Activated T-cell treated with anti-CD3 and anti-CD28 coated beads, Interleukin-2, amount 50 U/mL, for 1 hour (primary cell): ENCODE measurements at regions not wholly inside any gene's neighbourhood (a gene's known extent, or its start where the extent isn't known, plus 50 kb on each side); places are given as distances from the start of the nearest gene placed in this dataset.

ENCODE experiments used
- DNase-seq: peaks from one replicate; pipeline ENCODE4 v3.0.0-alpha.2; 2020

DNA sequence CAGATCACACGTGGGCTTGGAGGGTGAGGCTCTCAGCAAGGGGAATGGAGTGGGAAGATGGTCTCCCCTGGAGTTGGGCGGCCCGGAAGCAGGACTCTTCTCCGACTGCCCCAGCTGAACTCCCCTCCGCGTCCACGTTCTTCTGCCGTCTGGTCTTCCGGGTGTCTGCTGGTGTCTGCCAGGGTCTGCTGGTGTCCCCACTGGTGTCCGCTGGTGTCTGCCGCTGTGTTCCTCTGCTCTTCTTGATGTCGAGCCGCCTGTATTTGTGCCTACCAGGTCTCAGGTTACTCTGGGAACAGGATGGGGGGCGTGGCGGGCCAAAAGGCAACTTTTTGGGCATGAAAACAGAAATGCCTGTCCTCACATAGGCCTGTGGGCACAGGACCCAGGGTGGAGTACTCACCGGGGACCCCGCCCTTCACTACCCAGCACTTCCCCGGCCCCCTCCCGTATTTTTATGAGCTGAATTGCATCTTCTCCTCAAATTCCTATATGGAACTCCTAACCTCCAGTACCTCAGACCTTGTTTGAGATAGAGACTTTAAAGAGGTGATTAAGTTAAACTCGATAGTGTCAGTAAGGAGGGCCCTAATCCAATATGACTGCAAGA lies 675.4 kb downstream of the SEMA5A start:
- DNase-seq = no peak

DNA sequence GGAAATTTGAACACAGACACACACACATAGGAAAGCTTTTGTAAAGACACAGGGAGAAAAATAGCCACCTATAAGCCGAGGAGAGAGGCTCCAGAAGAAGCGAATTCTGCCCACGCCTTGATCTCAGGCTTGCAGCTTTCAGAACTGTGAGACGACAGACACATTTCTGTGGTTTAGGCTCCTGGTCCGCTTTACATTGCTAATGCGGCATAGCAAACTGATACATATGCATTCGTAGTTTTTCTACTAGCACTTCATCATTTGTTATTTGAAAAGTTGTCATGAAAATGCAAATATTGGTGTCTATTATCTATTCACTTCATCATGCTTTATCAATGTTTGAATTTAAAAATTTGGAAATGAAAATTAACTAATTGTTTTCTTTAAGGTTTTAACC lies 674.9 kb downstream of the SEMA5A start:
- no peak for DNase-seq

DNA sequence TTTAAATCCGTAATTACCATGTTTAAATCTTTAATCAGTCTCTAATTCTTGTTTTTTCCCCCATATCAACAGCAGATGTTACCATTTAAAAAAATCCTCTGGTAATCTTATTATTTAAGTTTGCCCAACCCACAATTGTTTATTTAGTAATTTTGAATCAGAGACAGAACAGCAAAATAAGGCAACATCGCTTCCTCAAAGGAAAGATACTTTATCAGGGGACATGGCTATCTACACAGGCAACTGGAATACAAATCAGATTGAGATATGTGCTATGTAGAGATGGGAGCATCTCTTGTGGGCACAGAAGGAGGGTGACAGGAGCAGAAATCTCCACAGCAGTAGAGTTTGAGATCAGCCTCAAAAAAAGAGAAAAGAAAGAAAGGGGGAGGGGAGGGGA lies 674.4 kb downstream of the SEMA5A start:
- no peak for DNase-seq

DNA sequence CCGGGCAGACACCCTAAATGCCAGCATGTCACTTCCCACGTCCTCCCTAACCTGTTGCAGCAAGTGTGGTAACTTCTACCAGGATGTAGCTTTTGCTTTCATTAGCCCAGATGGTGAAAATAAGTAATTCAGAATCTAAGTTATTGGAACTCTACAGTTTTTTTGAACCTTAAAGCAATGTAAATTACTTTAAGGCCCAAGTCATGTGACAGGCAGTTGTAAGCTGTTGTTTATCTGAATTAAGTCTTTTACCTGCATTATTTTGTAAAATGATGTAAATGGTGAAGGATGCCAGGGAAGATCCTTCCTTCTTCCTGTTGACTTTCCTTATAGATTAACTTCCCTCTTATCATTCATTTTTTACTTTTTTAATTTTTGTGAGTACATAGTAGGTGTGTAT lies 670.2 kb downstream of the SEMA5A start:
- no peak for DNase-seq

DNA sequence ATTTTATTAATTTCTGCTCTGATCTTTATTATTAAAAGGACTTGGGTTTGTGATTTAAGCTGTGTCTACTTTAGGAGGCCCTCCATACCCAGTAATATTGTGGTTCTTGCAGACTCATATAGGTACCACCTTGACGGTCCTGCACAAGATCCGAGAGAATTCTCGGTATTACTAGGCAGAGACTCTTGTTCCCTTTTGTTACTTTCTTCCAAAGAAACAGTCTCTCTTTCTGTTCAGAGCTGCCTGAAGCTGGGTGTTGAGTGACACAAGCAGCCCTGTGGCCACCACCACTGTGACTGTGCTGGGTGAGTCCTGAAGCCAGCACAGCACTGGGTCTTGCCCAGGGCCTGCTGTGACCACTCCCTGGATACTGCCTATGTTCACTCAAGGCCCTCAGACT lies 666.6 kb downstream of the SEMA5A start:
- no peak for DNase-seq

DNA sequence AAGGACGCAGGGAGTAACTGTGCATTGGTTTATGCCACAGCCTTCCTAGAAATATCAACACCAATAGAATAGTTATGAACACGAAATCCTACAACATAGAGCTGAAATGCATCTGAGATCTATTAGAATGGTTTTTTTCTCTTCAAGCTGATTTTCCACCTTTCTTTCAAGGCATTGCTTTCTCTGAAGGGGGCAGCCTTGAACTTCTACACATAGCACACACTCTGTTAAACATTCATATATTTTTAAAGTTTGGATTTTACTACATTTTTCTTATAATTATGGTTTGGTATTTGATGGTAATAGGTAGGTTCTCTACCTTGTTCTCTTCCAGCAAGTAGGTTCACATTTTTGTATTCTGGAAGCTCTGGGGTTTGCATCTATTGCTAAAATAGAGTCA lies 661.8 kb downstream of the SEMA5A start:
- DNase-seq = no peak

DNA sequence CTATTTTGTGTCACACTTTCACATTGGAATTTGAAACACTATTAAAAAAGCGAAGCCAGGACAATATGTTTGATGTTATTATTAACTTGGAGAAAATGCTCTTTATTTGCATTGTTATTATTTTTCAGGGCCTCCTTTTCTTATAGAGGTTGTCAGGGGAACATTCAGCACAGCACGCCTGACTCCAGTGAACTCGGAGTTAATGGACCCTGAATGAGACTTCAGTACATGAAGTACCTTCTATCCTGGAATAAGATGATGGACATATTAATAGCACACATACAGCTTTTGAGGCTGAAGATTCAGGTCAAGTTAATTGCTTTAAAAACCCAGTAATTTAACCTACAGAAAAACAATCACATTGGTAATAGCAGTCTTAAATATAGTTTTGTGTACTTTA lies 652.9 kb downstream of the SEMA5A start:
- no peak for DNase-seq

DNA sequence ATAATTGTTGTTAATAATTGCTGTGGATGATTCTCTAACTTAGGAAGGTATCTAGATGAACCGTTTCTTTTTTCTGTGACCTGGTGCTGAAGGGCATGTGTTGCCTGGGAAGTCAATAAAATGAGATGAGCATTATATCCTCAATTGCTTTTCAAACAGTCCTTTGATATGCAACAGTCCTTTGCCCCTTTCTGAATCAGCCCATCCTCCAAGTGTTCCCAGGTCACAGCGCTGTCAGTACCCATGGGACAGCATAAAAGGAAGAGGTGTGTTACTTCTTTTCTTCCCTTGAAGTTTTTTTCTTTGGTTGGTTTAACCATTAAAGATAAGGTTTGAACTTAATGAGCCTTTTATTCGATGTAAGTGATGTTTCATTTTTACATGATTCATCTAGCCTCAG lies 651.8 kb downstream of the SEMA5A start:
- DNase-seq = no peak

DNA sequence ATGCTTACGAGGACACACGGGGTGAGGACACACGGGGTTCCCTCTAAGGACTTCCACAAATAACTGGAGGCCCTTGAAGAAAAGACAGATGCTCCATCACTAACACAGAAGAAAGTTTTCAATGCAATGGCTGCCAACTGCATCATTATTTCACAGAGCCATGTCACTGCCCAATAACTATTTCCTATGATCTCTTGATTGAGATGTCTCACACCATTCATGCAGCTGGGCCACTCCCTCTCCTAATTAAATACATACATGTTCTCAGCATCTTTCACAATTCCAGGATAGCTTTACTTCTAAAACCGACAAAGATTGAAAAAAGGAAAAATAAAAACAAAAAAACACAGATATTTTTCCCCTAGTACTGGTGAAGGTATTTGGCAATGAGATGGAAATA lies 650.8 kb downstream of the SEMA5A start:
- DNase-seq = no peak

DNA sequence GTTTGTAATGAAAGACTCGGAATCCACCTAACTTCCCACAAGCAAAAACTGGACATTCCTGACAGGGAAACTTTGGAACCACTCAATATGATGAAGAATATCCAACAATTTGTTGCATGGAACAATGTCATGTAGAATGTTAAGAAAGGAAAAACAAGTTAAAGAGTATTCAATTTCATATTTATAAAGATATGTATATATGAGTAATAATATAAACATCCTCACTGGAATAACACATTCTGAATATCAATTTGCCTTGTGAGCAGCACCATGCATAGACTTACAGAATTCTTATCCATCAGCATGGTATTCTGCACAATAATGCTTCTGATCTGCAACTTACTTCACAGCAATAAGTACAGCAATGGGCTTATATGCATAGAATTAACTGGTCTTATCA lies 650.3 kb downstream of the SEMA5A start:
- DNase-seq = no peak

DNA sequence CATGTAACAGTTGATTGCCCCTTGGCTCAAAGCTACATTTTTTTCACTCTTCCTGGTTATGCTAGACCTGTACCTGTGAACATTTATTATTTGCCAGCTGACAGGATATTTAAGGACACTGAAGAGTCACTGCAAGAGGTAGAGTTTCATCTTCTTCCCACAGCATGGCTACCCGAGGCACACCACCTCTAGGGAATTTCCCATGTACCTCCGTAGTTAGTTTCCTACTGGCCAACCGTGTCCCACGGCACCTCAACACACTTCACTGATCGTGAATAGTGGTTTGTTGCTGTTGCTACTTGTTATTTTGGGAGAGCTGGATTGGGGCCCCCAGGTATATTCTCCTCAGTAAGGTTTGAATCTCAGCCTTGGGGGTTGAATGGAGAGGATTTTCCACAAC lies 648.6 kb downstream of the SEMA5A start:
- DNase-seq = no peak

DNA sequence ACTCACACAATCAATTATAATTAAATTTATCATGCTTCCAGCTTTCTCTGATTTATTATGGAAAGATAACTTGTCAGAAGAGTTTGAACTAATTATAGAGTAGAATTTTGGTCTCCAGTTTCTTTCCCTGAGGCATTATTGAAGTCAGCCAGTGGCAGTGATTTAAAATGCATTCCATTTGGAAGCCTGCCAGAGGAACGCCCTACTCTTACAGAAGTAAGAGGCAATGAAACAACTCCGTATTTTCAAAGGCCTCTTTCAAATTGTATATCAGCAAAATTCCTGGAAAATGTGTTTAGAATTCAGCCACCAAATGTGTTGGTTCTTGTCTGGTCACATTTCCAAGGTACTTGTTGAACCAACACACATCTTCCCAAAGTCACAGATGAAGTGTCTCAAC lies 640.9 kb downstream of the SEMA5A start:
- no peak for DNase-seq

DNA sequence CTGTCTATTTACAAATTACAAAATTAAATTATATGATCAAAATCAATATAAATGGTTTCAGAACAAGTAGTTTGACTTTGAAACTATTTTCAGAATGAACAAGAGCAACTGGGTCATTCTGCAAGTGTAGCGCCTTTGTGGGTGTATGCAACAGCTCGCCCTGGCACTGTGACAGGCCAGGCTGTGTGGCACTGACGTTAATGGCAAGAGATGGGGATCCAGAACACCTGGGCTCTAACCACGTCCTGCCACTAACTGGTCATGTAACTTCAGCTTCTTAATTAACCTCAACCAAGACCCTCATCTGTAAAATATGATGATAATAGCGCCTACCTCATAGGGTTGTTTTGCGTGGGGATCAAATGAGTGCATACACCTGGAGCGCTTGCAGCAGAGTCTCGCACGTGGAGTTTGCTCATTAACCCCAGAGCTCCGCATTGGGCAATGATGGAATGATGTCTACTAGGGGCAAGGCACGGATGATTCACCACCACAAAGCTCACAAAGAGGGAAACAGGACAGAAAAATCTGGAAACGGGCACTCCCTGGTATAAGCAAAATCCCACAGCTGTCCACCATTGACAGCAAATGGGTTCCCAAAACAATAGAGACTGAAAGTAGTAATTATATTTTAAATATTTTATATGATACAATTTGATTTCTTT lies 639.4 kb downstream of the SEMA5A start:
- DNase-seq = no peak

DNA sequence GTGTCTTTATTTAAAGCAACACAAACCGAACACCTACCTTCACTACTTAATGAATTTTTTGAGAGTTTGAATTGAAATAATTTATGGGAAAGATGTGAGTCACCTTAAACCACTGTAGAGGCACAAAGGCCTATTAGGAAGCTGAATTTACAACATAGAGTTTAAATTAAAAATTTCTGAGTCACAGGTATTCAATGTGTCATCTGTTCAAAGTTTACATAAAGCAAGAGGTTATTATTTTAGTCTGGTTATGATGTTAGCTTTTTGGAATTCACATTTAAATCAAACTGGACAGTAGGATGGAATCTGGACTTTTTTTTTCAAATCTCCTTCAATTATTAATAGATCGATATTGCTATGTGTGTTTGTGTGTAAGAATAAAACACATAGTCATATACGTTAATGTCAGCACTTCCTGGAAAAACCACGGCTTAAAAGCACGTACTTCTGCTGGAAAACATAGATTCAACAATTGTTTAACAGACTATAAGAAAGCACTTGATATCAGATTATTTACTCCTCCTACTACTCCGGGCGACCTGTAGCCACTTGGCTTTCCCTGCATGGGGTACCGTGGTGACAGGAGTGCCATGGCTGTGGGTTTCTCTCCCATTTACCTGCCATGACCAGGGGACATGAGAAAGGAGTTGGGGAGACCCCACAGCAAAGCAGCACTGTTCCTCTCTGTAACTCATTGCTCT lies 638.6 kb downstream of the SEMA5A start:
- DNase-seq = no peak

DNA sequence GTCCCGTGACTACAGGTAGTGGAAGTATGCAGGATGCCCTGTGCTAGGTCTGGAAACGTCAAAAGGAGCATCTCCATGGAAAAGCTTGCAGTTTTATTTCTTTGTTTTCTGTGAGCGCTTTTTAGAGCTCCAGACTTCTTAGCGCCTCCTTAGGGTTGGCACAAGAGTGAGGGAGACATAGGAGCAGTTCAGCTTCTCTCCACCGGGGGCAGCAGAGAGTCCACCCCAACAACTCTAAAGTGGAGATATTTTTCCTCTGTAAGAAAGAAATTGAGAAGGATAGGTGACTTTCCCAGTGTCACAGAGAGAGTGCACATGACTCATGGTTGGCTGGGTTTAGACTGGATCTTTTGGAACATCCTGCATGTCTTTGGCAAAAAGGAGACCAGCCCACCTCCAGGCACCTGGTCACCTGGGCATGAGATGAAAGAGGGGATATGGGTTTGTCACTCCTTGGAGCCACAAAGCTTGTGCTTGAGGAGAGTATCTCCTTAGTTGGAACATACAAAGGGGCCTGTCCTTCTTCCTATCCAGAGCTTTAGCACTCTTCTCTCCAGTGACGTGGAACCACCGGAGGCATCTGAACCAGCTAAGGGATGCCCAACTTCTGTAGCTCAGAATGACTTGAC lies 637.7 kb downstream of the SEMA5A start:
- no peak for DNase-seq

DNA sequence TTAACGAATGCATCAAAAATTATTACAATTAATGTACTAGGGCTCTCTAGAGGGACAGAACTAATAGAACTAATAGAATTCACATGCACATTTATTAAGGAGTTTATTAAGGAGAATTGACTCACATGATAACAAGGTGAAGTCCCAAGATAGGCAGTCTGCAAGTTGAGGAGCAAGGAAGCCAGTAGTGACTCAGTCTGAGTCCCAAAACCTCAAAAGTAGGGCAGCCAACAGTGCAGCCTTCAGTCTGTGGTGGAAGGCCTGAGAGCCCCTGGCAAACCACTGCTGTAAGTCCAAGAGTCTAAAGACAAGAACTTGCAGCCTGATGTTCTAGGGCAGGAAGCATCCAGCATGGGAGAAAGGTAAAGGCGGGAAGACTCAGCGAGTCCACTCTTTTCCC lies 633.8 kb downstream of the SEMA5A start:
- no peak for DNase-seq

DNA sequence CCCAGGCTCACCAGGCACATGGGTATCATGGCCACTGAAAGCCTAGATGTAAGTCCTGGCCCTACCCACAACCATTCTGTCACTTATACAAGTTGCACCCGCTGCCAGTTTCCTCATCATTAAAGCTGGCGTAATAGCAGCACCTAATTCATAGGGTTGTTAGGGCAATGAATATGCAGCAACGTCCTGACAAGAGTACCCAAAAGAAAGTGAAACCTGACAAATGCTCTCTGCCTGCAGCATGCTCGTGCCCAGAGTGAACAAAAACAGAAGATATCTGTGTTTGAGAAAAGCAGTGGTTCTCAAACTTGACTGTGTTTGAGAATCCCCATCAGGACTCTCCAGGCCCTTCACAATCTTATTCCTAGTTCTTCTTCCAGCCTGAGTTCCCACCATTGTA lies 632.4 kb downstream of the SEMA5A start:
- no peak for DNase-seq

DNA sequence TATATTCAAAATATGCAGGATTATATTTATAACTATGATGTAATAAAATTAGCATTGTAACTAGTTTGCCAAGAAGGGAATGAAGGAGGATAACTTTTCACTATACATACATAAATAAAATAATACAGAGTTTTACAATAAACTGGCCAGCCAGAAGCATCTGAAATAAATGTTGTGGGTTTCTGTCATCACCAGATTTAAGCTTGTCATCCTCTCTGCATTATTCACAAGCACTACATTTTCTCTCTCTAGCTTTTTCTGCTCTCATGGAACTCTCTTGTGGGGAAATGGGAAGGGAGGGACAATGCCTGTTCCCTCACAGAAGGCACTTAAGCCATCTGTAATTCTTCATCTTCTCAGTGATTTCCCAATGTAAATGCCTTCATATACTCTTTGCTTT lies 626.8 kb downstream of the SEMA5A start:
- DNase-seq = no peak

DNA sequence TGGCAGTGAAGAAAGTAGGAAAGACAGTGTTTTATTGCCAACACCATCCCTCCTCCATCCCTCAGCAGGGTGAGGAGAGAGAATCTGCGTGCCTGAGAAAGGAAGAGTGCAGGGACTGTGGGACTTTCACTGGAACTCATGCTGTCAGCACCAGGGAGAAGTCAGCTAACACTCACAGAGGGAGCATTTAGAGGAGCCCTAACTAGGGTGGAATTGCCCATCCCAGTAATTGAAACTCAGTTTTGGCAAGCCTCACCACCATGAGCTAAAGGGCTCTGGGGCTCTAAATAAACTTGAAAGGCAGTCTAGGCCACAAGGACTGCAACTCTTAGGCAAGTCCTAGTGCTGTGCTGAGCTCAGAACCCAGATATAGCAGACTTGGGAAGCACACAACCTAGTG lies 622.3 kb downstream of the SEMA5A start:
- no peak for DNase-seq

DNA sequence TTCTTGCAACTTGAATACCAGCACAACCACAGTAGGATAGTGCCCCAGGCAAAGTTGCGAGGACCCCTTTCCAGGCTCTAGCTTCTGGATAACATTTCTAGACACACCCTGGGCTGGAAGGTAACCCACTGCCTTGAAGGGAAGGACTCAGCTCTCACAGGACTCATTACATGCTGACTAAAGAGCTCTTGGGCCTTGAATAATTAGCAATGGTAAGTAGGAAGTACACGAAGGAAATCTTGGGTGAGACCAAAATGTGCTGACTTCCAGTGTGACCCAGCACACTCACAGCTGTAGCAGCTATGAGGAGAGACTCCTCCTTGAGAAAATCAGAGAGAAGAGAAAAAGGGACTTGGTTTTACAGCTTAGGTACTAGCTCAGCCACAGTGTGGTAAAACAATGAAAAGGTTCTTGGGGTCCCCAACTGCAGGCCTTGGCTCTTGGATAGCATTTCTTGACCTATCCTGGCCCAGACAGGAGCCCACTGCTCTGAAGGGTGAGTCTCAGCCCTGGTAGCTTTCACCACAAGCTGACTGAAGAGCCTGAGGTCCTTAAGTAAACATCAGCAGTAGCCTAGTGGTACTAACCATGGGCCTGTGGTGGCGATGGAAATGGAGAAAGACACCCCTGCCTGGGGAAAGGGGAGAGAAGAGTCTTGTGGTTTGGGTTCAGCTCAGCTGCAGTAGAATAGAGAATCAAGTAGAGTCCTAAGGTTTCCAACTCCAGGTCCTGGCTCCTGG lies 621.7 kb downstream of the SEMA5A start:
- no peak for DNase-seq

DNA sequence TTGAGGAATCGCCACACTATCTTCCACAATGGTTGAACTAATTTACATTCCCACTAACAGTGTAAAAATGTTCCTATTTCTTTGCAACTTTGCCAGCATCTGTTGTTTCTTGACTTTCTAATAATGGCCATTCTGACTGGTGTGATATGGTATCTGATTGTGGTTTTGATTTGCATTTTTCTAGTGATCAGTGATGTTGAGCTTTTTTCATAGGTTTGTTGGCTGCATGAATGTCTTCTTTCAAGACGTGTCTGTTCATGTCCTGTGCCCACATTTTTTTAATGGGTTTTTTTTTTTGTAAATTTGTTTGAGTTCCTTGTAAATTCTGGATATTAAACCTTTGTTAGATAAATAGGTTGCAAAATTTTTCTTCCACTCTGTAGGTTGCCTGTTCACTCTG lies 615.9 kb downstream of the SEMA5A start:
- no peak for DNase-seq

DNA sequence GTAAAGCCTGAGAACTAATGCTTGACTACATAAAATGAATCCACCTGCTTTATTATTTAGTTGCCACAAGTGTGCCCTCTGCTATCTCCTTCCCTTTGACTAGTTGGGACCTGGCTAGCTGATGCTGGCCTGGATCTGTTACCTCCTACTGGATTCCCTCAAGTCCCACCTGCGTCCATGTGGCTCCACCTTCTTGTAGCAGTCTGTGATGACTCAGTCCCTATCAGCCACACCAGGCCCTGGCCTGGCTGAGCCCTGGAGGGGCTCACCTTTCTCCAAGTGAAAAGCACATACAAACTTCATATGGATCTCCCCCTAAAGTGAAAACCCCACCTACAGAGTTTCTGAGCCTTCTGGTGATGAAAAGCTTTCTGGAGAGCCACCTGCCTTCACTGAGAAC lies 611.4 kb downstream of the SEMA5A start:
- DNase-seq = no peak

DNA sequence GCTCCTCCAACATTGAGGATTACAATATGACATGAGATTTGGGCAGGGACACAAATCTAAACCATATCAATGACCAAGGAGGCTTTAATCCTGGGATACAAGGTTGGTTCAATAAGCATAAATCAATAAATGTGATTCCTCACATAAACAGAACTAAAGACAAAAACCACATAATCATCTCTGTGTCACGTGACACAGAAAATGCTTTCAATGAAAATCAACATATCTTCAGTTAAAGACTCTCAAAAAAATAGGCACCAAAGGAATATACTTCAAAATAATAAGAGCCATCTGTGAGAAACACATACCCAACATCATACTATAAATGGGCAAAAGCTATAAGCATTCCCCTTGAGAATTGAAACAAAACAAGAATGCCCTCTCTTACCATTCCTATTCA lies 604.9 kb downstream of the SEMA5A start:
- DNase-seq = no peak

DNA sequence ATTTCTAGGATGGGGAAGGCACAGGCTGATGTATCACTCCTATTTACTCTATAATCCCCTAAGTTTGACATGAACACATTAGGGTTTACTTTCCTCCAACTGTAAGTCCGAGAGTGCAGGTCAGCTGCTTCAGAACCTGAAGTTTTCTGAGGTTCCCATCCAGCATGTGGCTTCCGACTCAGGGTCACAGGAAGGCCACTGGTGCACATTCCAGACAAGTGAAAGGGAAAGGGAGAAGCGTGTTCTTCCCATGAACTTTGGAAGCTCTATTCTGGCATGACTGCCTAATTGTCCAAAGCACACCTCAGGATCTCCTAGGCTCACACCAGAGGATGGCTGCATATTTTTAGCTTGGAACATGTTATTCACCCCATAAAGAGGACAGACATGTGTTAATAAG lies 602.6 kb downstream of the SEMA5A start:
- DNase-seq = no peak
